Cardiac septum (tissue), 1 donor: ENCODE measurements at regions not wholly inside any gene's neighbourhood (a gene's known extent, or its start where the extent isn't known, plus 50 kb on each side); places are given as distances from the start of the nearest gene placed in this dataset.
"Not testable (repeated sequence)": the region's sequence is repeated elsewhere in the genome, so short reads cannot be mapped to it uniquely, and the experiment has no call there.

Experiments used
- DNase-seq: peaks from one replicate; pipeline ENCODE4 v3.0.0-alpha.2; 2020; ENCODE audit warnings: low spot score
- intact Hi-C: fragments of 100-400 bp; cut with DNase I; formaldehyde crosslinking; loops from one replicate; pipeline ENCODE4 v1.14.0; 2022
- donor health status: DM: no; HTN: no; CAD: no.

- DNase-seq, result no peak
- intact Hi-C loops, result no loop called here
Measured at GRCh38 chr6:97347111-97347510, 64.1 kb upstream of the MMS22L start.

- DNase-seq, result no peak
- intact Hi-C loops, result no loop called here
Measured at GRCh38 chr6:97361286-97361685, 78.3 kb upstream of the MMS22L start.

GRCh38 chr6:97364327-97364726, 81.3 kb upstream of the MMS22L start:
- intact Hi-C loops, result no loop called here

GRCh38 chr6:97382071-97382470, 99.1 kb upstream of the MMS22L start:
- DNase-seq, intact Hi-C loops: not testable (repeated sequence)

More at GRCh38 chr6:97364327-97364726, 81.3 kb upstream of the MMS22L start:
- no peak for DNase-seq

- no peak for DNase-seq
- intact Hi-C loops, result loop anchor here (5.0 to 10.0 kb wide), 2 partner anchors 178 to 205 kb away; no protein-coding TSS in a partner anchor
Measured at GRCh38 chr6:97392735-97393134, 109.7 kb upstream of the MMS22L start.

- intact Hi-C loops, result loop anchor here (5.0 to 10.0 kb wide), 2 partner anchors 179 to 207 kb away; no protein-coding TSS in a partner anchor
- DNase-seq, result no peak
Measured at GRCh38 chr6:97394160-97394748, 111.2 kb upstream of the MMS22L start.

- intact Hi-C loops, result loop anchor here (10.0 kb wide), 1 partner anchor 182 kb away; no protein-coding TSS in a partner anchor
- DNase-seq, result no peak
Measured at GRCh38 chr6:97396880-97397279, 113.9 kb upstream of the MMS22L start.

- no peak for DNase-seq
- intact Hi-C loops, result loop anchor here (10.0 kb wide), 1 partner anchor 184 kb away; no protein-coding TSS in a partner anchor
Measured at GRCh38 chr6:97399208-97399607, 116.2 kb upstream of the MMS22L start.

- intact Hi-C loops, result no loop called here
- no peak for DNase-seq
Measured at GRCh38 chr6:97401533-97401932, 118.5 kb upstream of the MMS22L start.

GRCh38 chr6:97405818-97406409, 122.9 kb upstream of the MMS22L start:
- intact Hi-C loops, result no loop called here
- DNase-seq, result no peak

GRCh38 chr6:97406633-97407032, 123.6 kb upstream of the MMS22L start:
- intact Hi-C loops, result no loop called here
- no peak for DNase-seq

GRCh38 chr6:97411610-97412009, 128.6 kb upstream of the MMS22L start:
- intact Hi-C loops, result no loop called here
- DNase-seq, result no peak

GRCh38 chr6:97412511-97412910, 129.5 kb upstream of the MMS22L start:
- intact Hi-C loops, result no loop called here

GRCh38 chr6:97422171-97422570, 139.2 kb upstream of the MMS22L start:
- intact Hi-C loops, result no loop called here
- no peak for DNase-seq

More at GRCh38 chr6:97412511-97412910, 129.5 kb upstream of the MMS22L start:
- no peak for DNase-seq

- intact Hi-C loops, result no loop called here
- no peak for DNase-seq
Measured at GRCh38 chr6:97423190-97423589, 140.2 kb upstream of the MMS22L start.

GRCh38 chr6:97427648-97428047, 144.6 kb upstream of the MMS22L start:
- intact Hi-C loops, result no loop called here

GRCh38 chr6:97437087-97437486, 154.1 kb upstream of the MMS22L start:
- intact Hi-C loops, result no loop called here
- no peak for DNase-seq

More at GRCh38 chr6:97427648-97428047, 144.6 kb upstream of the MMS22L start:
- no peak for DNase-seq

GRCh38 chr6:97438011-97438671, 155.1 kb upstream of the MMS22L start:
- intact Hi-C loops, result no loop called here
- no peak for DNase-seq

GRCh38 chr6:97440590-97441176, 157.7 kb upstream of the MMS22L start:
- intact Hi-C loops, result no loop called here

GRCh38 chr6:97443408-97444080, 160.5 kb upstream of the MMS22L start:
- DNase-seq, result no peak
- intact Hi-C loops, result no loop called here

More at GRCh38 chr6:97440590-97441176, 157.7 kb upstream of the MMS22L start:
- no peak for DNase-seq
